SJSA1 (cell line): ENCODE measurements at regions not wholly inside any gene's neighbourhood (a gene's known extent, or its start where the extent isn't known, plus 50 kb on each side); places are given as distances from the start of the nearest gene placed in this dataset.
"Not testable (repeated sequence)": the region's sequence is repeated elsewhere in the genome, so short reads cannot be mapped to it uniquely, and the experiment has no call there.

Experiments used
- DNase-seq, 2 experiments: peaks; one replicate each; pipeline ENCODE4 v3.0.0-alpha.2; 2015 to 2020; ENCODE audit warnings: low spot score in 2 of 2, low read depth in 1 of 2
- H3K27ac ChIP-seq: fragments of 250-450 bp; sonication (Bioruptor Pico); 2 replicates; pipeline ENCODE4 v1.5.1; 2020; ENCODE audit warnings: mild to moderate bottlenecking, moderate library complexity
- H3K27me3 ChIP-seq: fragments of 250-450 bp; sonication (Bioruptor Pico); replicated peaks from 2 replicates; pipeline ENCODE4 v1.5.1; 2020; ENCODE audit warnings: mild to moderate bottlenecking, moderate library complexity
- H3K36me3 ChIP-seq: fragments of 250-450 bp; sonication (Bioruptor Pico); 2 replicates; pipeline ENCODE4 v1.5.1; 2020; ENCODE audit warnings: mild to moderate bottlenecking
- H3K4me1 ChIP-seq: fragments of 250-450 bp; sonication (Bioruptor Pico); replicated peaks from 2 replicates; pipeline ENCODE4 v1.6.1; 2021; ENCODE audit warnings: mild to moderate bottlenecking
- H3K4me3 ChIP-seq: fragments of 250-450 bp; sonication (Bioruptor Pico); 2 replicates; pipeline ENCODE4 v1.5.1; 2020; ENCODE audit warnings: mild to moderate bottlenecking
- H3K9me3 ChIP-seq: fragments of 250-450 bp; sonication (Bioruptor Pico); replicated peaks from 2 replicates; pipeline ENCODE4 v1.5.1; 2020; ENCODE audit warnings: mild to moderate bottlenecking

DNA sequence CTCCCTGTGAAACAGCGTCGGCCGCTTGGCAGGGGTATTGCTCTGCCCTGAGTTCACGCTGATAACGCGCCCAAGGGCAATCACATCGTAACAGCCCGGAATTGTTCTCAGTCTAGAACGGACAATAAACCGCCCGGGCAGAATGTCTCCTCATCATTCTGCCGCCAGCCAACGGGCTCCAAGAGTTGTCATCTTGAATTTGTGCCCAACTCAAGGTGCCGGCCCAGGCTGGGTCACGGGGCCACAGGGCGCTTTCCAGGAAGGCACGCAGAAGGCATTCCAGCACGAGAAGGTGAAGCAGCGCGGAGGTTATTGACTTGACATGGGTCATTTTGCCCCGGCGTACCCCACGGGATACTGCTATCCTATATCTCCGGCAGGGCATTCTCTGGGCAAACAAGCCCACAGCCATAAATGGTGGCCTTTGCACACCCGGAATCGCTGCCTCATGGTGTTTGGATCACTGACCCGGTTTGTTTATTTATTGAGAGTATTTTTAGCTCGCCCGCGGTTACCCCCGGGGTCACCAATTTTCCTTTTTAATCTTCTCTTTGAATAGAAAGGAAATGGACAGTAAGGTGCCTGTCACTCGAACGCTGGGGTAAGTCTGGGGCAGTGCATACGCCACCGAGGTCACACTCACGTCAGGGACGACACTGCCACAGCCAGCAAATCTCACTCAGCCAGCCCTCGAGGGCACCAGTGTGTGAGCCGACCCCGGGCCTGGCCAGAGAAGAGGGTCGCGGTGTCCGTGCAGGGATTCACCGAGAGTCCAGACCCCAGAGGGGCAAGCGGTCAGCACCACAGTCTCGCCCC, 72.4 kb upstream of the FGF3 start:
- Histone ChIP-seq H3K4me3 (no peak overlapping the region), H3K27me3 (no peaks in the 10 kb centered on the region), H3K4me1 (peaks cover 44% of the 10 kb centered on the region), H3K36me3 (no peaks in the 10 kb centered on the region), H3K27ac (no peak overlapping the region), H3K9me3 (no peaks in the 10 kb centered on the region)
- DNase-seq = peak; percentile 87 to 92

DNA sequence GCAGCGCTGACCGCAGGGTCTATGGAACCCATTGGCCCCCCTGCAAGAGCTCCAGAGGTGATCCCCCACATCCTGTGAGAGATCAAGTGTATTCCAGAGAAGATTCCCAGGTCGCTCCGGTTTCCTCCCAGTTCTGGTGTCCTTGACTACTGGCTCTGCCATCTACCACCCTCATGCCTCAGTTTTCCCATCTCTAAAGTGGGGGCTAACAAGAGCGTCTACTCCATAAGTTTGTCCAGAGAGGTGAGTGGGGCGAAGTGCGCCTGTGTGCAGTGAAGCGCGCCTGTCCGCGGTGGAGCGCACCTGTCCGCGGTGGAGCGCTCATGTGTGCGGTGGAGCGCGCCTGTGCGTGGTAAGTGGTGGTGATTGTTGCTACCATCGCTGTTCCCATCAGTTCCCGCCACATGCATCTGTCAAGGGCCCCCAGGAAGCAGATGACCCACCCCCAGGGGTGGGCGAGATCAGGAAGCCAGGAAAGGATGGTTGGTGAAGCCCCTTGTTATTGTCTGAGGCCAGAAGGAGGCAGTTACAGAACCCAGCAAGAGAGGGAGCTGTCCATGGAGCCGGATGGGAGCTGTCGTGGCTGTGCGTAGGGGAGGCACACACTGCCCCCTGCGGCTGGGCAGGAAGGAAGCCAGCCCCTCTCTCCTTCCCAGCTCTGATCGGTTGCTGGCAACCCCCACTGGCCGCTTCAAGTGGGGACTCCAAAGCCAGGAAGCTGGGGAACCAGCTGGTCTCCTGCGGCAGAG, 73.2 kb upstream of the FGF3 start:
- Histone ChIP-seq H3K4me1 (peaks cover 45% of the 10 kb centered on the region), H3K36me3 (no peaks in the 10 kb centered on the region), H3K4me3 (no peak overlapping the region), H3K27ac (no peak overlapping the region), H3K9me3 (no peaks in the 10 kb centered on the region), H3K27me3 (no peaks in the 10 kb centered on the region)
- DNase-seq = no peak

DNA sequence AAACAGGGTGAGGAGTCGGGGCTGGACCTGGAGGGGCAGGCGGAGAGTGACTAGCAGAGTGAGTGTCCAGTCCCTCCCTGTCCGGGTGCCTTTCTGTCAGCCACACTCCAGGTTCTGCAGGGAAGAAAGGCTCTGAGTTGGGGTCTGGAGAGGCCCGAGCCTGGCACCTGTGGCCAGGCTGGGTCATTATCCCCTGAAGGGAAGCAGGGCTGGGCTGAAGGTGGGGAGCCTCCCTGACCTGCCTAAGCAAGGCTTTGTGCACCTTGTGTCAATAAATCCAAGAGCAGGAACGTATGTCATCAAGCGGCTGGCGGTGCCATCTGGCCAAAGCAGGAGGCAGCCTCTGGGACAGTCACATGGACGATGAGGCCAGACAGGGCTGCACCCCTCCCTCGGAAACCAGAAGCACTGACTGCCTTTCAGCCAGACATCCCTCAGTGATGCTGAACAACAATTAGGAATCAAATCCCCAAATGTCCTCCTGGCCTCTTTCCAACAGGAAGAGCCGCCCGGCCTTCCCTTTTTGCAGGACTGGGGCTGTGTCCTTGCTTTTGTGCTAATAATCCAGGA, 73.9 kb upstream of the FGF3 start:
- Histone ChIP-seq H3K27ac (no peak overlapping the region), H3K4me3 (no peak overlapping the region), H3K36me3 (no peaks in the 10 kb centered on the region), H3K27me3 (no peaks in the 10 kb centered on the region), H3K4me1 (peaks cover 45% of the 10 kb centered on the region), H3K9me3 (no peaks in the 10 kb centered on the region)
- DNase-seq = no peak

DNA sequence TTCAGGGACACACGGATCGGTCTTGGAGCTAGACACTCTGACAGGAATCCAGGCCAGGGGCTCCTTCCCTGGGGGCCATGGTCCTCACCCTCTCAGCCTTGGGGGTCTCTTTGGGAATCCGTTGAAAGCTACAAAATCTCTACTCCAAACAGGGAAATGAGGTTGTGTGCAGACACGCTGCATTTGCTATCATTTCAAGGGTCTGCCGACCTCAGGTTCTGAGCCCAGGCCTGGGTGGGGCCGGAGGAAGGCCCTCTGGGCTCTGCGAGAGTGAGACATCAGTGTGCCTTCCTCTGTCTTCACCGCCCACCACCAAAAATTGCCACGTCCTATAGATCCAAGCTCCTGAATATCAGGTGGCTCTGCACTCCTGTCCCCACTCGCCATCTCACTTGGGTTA, 74.4 kb upstream of the FGF3 start:
- peaks cover 45% of the 10 kb centered on the region for H3K4me1 ChIP-seq
- no peak for DNase-seq
- H3K9me3 ChIP-seq = no peaks in the 10 kb centered on the region
- H3K27ac ChIP-seq = no peak overlapping the region
- no peaks in the 10 kb centered on the region for H3K36me3 ChIP-seq
- H3K27me3 ChIP-seq = no peaks in the 10 kb centered on the region
- no peak overlapping the region for H3K4me3 ChIP-seq

DNA sequence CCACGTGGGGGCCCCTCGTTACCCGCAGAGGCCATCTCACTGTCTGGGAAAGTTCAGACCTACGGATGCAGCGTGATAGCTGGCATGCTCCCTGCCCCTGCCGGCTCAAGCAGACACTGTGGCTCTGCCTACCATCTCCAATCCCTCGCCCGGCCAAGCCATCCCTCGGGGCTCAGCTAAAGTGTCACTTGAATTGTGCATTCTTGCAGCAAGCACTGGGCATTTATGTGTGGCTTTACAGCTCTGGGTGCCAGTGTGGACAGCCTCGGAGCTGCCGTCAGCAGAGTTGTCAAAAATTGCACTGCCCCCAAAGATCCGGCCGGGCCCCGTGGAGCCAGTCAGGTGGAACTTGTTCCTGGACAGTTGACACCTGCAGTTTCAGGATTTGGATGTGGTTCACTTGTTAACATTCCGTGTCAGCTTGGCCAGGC, 75.0 kb upstream of the FGF3 start:
- H3K4me1 ChIP-seq = peaks cover 45% of the 10 kb centered on the region
- no peaks in the 10 kb centered on the region for H3K36me3 ChIP-seq
- H3K4me3 ChIP-seq = no peak overlapping the region
- H3K9me3 ChIP-seq = no peaks in the 10 kb centered on the region
- no peak overlapping the region for H3K27ac ChIP-seq
- no peak for DNase-seq
- H3K27me3 ChIP-seq = no peaks in the 10 kb centered on the region

DNA sequence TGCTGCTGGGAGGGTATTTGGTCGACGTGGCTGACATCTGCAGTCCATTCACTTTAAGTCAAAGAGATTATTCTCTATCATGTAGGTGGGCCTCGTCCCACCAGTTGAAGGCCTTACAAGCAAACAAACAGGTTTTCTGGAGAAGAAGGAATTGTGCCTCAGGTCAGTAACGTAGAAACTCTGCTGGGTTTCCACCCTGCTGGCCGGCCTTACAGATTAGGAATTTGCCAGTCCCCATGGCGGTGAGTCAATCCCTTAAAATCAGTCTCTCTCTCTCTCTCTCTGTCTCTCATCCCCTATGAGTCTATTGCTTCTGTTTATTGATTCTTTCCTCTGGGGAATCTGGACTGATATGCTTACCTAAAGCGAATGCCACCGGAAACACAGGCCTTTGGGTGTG, 75.4 kb upstream of the FGF3 start:
- H3K4me1 ChIP-seq = peaks cover 45% of the 10 kb centered on the region
- H3K9me3 ChIP-seq = no peaks in the 10 kb centered on the region
- H3K27ac ChIP-seq = no peak overlapping the region
- H3K36me3 ChIP-seq = no peaks in the 10 kb centered on the region
- no peak overlapping the region for H3K4me3 ChIP-seq
- H3K27me3 ChIP-seq = no peaks in the 10 kb centered on the region
- no peak for DNase-seq

DNA sequence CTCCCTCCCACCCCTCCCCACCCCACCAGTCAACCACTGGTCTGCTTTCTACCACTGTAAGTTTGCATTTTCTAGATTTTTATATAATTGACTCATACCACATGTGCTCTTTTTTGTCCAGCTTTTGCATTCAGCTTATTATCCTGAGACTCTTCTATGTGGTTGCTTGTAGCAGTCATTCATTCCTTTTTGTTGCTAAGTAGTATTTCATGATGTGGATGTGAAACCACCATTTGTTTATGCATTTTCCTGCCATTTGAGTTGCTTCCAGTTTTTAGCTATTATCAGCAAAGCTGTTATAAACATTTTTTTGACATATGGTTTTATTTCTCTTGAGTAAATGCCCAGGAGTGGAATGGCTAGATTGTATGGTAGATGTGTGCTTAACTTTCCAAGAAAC, 77.0 kb upstream of the FGF3 start:
- peak in 1 of 2 experiments; percentile 55 for DNase-seq
- H3K27ac ChIP-seq = no peak overlapping the region
- H3K4me1 ChIP-seq = peaks cover 48% of the 10 kb centered on the region
- no peaks in the 10 kb centered on the region for H3K9me3 ChIP-seq
- H3K36me3 ChIP-seq = no peaks in the 10 kb centered on the region
- no peak overlapping the region for H3K4me3 ChIP-seq
- no peaks in the 10 kb centered on the region for H3K27me3 ChIP-seq

DNA sequence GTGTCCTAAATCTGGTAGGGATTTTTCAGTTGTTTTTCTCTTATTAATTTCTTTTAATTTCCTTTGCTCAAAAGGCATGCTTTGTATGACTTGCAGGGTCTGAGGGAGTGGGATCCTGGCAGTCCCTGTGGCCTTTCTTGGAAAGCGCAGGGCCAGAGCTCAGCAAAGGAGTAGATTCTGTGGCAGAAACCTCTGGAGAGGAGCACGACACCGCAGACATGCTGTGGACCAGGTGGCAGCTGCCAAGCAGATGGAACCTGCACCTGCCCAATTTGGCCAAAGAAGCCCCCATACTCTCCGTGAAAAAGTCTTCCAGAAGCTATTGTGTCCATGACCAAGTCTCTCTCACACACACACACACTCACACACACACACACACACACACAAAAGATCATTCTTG, 78.9 kb upstream of the FGF3 start:
- H3K27me3 ChIP-seq = no peaks in the 10 kb centered on the region
- H3K27ac ChIP-seq = no peak overlapping the region
- H3K4me3 ChIP-seq = no peak overlapping the region
- H3K9me3 ChIP-seq = no peaks in the 10 kb centered on the region
- peaks cover 30% of the 10 kb centered on the region for H3K4me1 ChIP-seq
- DNase-seq = no peak
- no peaks in the 10 kb centered on the region for H3K36me3 ChIP-seq

DNA sequence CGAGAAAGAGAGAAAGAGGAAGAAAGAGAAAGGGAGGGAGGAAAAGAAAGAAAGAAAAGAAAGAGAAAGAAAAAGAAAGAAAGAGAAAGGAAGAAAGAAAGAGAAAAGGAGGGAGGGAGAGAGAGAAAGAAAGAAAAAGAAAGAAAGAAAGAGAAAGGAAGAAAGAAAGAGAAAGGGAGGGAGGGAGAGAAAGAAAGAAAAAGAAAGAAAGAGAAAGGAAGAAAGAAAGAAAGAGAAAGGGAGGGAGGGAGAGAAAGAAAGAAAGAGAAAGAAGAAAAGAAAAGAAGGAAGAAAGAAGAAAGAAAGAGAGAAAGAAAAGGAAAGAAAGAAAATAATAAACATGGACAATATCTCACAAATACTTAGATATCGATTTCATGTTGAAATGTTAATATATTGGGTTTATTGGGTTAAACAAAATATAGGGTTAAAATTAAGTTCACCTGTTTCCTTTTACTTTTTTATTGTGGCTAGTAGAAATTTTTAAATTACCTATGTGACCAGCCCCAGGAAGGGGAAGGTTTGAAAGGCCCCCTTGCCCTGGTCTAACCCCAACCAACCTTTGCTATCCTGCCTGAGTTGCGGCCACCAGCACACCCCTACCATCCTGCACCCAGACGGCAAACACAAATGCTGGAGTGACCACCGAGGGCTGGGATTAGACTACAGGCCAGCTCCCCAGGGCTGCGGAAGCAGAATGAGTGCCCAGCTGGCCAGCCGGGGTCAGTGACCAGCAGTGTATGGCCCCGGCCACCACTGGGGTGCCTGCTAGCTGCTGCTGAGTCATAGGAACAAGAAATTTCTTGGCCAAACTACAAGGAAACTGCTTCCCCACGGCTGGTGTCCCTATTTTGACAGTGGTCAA, 81.0 kb upstream of the FGF3 start:
- no peak overlapping the region for H3K4me3 ChIP-seq
- no peak for DNase-seq
- no peaks in the 10 kb centered on the region for H3K36me3 ChIP-seq
- no peaks in the 10 kb centered on the region for H3K9me3 ChIP-seq
- H3K27ac ChIP-seq = no peak overlapping the region
- peaks cover 22% of the 10 kb centered on the region for H3K4me1 ChIP-seq
- H3K27me3 ChIP-seq = no peaks in the 10 kb centered on the region

DNA sequence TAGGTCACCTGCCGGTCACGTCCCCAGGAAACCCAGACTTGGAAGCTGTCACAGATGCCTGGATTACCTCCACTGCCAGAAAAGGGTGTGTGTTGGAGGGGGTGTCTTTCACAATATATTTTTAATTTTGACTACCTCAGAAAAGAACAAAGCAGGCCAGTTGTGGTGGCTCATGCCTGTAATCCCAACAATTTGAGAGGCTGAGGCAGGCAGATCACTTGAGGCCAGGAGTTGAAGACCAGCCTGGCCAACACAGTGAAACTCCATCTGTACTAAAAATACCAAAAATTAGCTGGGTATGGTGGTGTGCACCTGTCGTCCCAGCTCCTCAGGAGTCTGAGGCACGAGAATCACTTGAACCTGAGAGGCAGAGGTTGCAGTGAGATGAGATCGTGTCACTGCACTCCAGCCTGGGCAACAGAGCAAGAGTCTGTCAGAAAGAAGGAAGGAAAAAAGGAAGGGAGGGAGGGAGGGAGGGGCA, 81.6 kb upstream of the FGF3 start:
- not testable (repeated sequence) for H3K27ac ChIP-seq, DNase-seq, H3K27me3 ChIP-seq, H3K36me3 ChIP-seq, H3K4me3 ChIP-seq, H3K9me3 ChIP-seq
- H3K4me1 ChIP-seq = peaks cover 17% of the 10 kb centered on the region

DNA sequence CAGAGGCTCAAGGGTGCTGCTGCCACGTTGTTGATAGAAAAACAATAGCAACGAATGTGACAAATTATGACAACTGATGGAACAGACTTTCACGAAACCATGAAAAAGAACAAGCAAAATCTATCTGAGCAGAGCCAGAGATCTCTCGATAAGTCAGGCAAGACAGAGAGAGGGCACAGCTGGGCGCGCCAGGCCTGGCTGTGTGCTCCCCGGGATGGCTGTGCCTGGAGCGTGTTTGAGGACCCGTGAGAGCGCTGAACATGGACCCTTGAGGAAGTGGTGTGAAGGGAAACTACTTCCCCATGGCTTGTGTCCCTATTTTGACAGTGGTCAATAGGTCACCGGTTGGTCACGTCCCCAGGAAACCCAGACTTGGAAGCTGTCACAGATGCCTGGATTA, 83.1 kb upstream of the FGF3 start:
- no peaks in the 10 kb centered on the region for H3K9me3 ChIP-seq
- H3K27ac ChIP-seq = no peak overlapping the region
- no peak overlapping the region for H3K4me3 ChIP-seq
- peaks cover 22% of the 10 kb centered on the region for H3K4me1 ChIP-seq
- DNase-seq = no peak
- H3K27me3 ChIP-seq = no peaks in the 10 kb centered on the region
- no peaks in the 10 kb centered on the region for H3K36me3 ChIP-seq

DNA sequence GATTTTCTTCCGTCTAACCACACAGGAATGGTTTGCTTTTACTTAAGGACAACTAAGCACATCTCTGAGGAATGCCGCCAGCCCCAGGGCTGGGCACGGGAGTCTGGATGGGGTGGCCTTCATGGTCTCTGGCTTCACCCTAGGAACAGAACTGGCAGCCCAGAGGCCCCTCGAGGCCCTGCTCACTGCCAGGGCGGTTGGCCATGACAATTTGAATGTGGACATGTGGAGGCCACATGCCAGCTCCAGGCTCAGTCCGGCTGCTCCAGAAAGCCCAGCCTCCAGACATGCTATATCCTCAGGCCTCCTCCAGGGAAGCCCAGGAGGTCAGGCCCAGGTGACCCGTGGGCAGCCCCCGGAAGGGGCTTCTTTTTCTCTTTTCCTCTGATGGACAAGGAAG, 84.0 kb upstream of the FGF3 start:
- no peak overlapping the region for H3K4me3 ChIP-seq
- H3K27me3 ChIP-seq = no peaks in the 10 kb centered on the region
- no peak for DNase-seq
- no peaks in the 10 kb centered on the region for H3K36me3 ChIP-seq
- H3K4me1 ChIP-seq = peaks cover 22% of the 10 kb centered on the region
- H3K27ac ChIP-seq = no peak overlapping the region
- H3K9me3 ChIP-seq = no peaks in the 10 kb centered on the region

DNA sequence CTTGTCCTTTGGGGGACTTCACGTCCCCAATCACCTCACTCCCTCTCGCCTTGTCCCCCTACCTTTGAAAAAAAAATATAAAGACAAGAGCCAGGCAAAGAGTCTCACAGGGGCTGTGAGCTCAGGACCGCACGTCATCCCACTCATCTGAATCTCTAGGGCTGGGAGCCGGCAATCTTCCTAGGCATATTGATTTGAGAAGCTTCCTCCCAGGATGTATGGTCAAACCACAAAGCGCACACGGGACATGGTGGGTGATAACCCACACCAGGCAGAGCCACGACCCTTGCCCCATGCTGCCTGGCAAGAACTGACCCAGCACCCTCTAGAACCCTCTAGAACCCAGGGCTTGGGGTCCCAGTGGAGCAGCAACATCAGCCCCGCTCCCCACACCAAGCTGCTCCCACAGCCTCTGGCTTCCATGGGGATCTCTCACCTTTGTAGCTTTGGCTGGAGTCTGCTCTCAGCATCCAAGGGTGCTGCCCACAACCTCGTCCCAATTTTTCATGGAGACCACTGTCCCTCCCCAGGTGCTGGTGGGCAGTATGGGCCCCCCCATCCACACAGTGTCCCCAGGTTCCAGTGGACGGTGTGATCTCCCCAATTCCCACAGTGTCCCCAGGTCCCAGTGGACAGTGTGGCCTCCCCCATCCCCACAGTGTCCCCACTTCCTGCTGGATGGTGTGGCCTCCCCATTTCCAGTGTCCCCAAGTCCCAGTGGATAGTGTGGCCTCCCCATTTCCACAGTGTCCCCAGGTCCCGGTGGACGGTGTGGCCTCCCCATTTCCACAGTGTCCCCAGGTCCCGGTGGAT, 85.2 kb upstream of the FGF3 start:
- DNase-seq = no peak
- Histone ChIP-seq H3K9me3 (no peaks in the 10 kb centered on the region), H3K36me3 (no peaks in the 10 kb centered on the region), H3K27ac (no peak overlapping the region), H3K4me1 (peaks cover 22% of the 10 kb centered on the region), H3K27me3 (no peaks in the 10 kb centered on the region; the same call in 1 of the 2 replicates), H3K4me3 (no peak overlapping the region)
